Erythroblast (primary cell): ENCODE measurements at regions not wholly inside any gene's neighbourhood (a gene's known extent, or its start where the extent isn't known, plus 50 kb on each side); places are given as distances from the start of the nearest gene placed in this dataset.

Experiments used
- GATA1 ChIP-seq: IDR thresholded peaks from 2 replicates; pipeline ENCODE4 v1.6.1; 2011; ENCODE audit warnings: low read depth, mild to moderate bottlenecking, control low read depth, low read length, moderate library complexity
- POLR2A ChIP-seq: IDR thresholded peaks from 2 replicates; pipeline ENCODE4 v1.6.1; 2011; ENCODE audit warnings: mild to moderate bottlenecking, low read length

DNA sequence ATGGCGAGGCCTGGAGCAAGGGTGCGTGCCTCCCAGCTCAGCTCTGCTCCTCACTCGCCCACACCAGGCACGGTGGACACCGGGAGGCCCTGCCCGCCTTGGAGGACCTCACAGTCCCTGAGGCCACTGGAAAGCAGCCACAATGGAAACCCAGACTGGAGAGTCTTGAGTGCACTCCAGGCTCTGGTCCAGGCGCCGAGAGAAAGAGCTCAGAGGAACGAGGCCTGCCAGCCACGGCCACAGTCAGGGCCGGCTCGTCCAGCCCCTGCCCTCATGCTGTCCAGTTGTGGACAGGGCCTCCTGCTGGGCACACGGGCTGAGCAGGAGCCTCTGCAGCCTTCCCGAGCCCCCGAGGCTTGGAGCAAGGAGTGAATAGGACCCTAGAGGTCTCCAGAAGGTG, 53.3 kb upstream of the GRPEL1 start:
- no peak for TF ChIP-seq POLR2A
- no peak for TF ChIP-seq GATA1
